Mesenchymal stem cell (in vitro differentiated cells and primary cell): ENCODE measurements at regions not wholly inside any gene's neighbourhood (a gene's known extent, or its start where the extent isn't known, plus 50 kb on each side); places are given as distances from the start of the nearest gene placed in this dataset.

Experiments
- DNase-seq: peaks from one replicate; pipeline ENCODE4 v3.0.0-alpha.2; 2013
- H2AFZ ChIP-seq: one replicate; pipeline ENCODE4 v1.6.1; 2013; ENCODE audit warnings: low read depth, mild to moderate bottlenecking, control low read depth, inconsistent platforms, low read length, moderate library complexity
- H2AK5ac ChIP-seq: 2 replicates; pipeline ENCODE4 v1.6.1; 2013; ENCODE audit warnings: low read length, moderate library complexity, mild to moderate bottlenecking, inconsistent platforms; ENCODE audit not compliant: severe bottlenecking
- H2BK120ac ChIP-seq: one replicate; pipeline ENCODE4 v1.6.1; 2013; ENCODE audit warnings: low read depth, mild to moderate bottlenecking, inconsistent platforms, low read length, moderate library complexity
- H2BK12ac ChIP-seq, 2 experiments: one replicate each; pipeline ENCODE4 v1.6.1; 2013; ENCODE audit warnings: inconsistent platforms in 2 of 2, low read length in 2 of 2, mild to moderate bottlenecking in 2 of 2, moderate library complexity in 2 of 2, control low read depth in 1 of 2
- H2BK15ac ChIP-seq: one replicate; pipeline ENCODE4 v1.6.1; 2013; ENCODE audit warnings: mild to moderate bottlenecking, low read depth, inconsistent platforms; ENCODE audit not compliant: poor library complexity, severe bottlenecking
- H2BK5ac ChIP-seq: 2 replicates; pipeline ENCODE4 v1.6.1; 2013; ENCODE audit warnings: low read depth, mild to moderate bottlenecking, low read length, control low read depth, inconsistent platforms; ENCODE audit not compliant: poor library complexity, severe bottlenecking
- H3K14ac ChIP-seq, 2 experiments: one replicate each; pipeline ENCODE4 v1.6.1; 2013; ENCODE audit warnings: inconsistent platforms in 2 of 2, low read length in 2 of 2, control low read depth in 1 of 2, mild to moderate bottlenecking in 1 of 2, moderate library complexity in 1 of 2
- H3K18ac ChIP-seq, 2 experiments: one replicate each; pipeline ENCODE4 v1.6.1; 2013; ENCODE audit warnings: inconsistent platforms in 2 of 2, low read length in 2 of 2, control low read depth in 1 of 2, low read depth in 1 of 2, mild to moderate bottlenecking in 1 of 2
- H3K23ac ChIP-seq, 2 experiments: one replicate each; pipeline ENCODE4 v1.6.1; 2013; ENCODE audit warnings: inconsistent platforms in 2 of 2, low read length in 2 of 2, mild to moderate bottlenecking in 2 of 2, moderate library complexity in 2 of 2, control low read depth in 1 of 2
- H3K27ac ChIP-seq: 2 replicates; pipeline ENCODE4 v1.5.1; 2013; ENCODE audit warnings: mild to moderate bottlenecking, moderate library complexity, low read length, control low read depth, inconsistent platforms; ENCODE audit not compliant: poor library complexity, severe bottlenecking
- H3K27me3 ChIP-seq, 2 experiments: 2 replicates each; pipeline versions ENCODE4 v1.6.1 to v1.7.0; 2013; ENCODE audit warnings: low read length in 2 of 2, mild to moderate bottlenecking in 2 of 2, moderate library complexity in 2 of 2, control low read depth in 1 of 2, inconsistent platforms in 1 of 2; ENCODE audit not compliant: control insufficient read depth in 1 of 2, insufficient read depth in 1 of 2
- H3K36me3 ChIP-seq, 2 experiments: 2 replicates each; pipeline versions ENCODE4 v1.6.1 to v1.7.0; 2013; ENCODE audit warnings: low read length in 2 of 2, control low read depth in 1 of 2, inconsistent platforms in 1 of 2, low read depth in 1 of 2, mild to moderate bottlenecking in 1 of 2; ENCODE audit not compliant: insufficient read depth in 2 of 2, control insufficient read depth in 1 of 2
- H3K4ac ChIP-seq, 2 experiments: one replicate each; pipeline ENCODE4 v1.6.1; 2013; ENCODE audit warnings: inconsistent platforms in 2 of 2, low read length in 2 of 2, mild to moderate bottlenecking in 2 of 2, moderate library complexity in 2 of 2, control low read depth in 1 of 2, low read depth in 1 of 2
- H3K4me1 ChIP-seq: 2 replicates; pipeline ENCODE4 v1.6.1; 2013; ENCODE audit warnings: low read depth, low read length, control low read depth; ENCODE audit not compliant: control insufficient read depth, insufficient read depth
- H3K4me2 ChIP-seq: 2 replicates; pipeline ENCODE4 v1.6.1; 2013; ENCODE audit warnings: low read length, mild to moderate bottlenecking, inconsistent platforms; ENCODE audit not compliant: poor library complexity, severe bottlenecking
- H3K4me3 ChIP-seq, 2 experiments: 2 replicates each; pipeline versions ENCODE4 v1.5.1 to v1.7.0; 2013; ENCODE audit warnings: low read length in 2 of 2, mild to moderate bottlenecking in 2 of 2, control low read depth in 1 of 2, low read depth in 1 of 2; ENCODE audit not compliant: insufficient read depth in 1 of 2
- H3K79me1 ChIP-seq: replicated peaks from 2 replicates; pipeline ENCODE4 v1.6.1; 2013; ENCODE audit warnings: mild to moderate bottlenecking, control low read depth, low read length, inconsistent platforms; ENCODE audit not compliant: poor library complexity, severe bottlenecking
- H3K9ac ChIP-seq: 2 replicates; pipeline ENCODE4 v1.7.0; 2013; ENCODE audit warnings: mild to moderate bottlenecking, low read length, moderate library complexity
- H3K9me3 ChIP-seq: 2 replicates; pipeline ENCODE4 v1.7.0; 2013; ENCODE audit warnings: mild to moderate bottlenecking, low read length; ENCODE audit not compliant: control insufficient read depth
- H4K8ac ChIP-seq: one replicate; pipeline ENCODE4 v1.6.1; 2013; ENCODE audit warnings: inconsistent platforms, mild to moderate bottlenecking, low read length, moderate library complexity
- H4K91ac ChIP-seq: one replicate; pipeline ENCODE4 v1.6.1; 2013; ENCODE audit warnings: mild to moderate bottlenecking, low read length, inconsistent platforms
- WGBS: methylation state at CpG from one replicate; pipeline ENCODE4 v1.1.7; 2013; ENCODE audit warnings: mixed read lengths; 5-methylcytosine and 5-hydroxymethylcytosine counted together

DNA sequence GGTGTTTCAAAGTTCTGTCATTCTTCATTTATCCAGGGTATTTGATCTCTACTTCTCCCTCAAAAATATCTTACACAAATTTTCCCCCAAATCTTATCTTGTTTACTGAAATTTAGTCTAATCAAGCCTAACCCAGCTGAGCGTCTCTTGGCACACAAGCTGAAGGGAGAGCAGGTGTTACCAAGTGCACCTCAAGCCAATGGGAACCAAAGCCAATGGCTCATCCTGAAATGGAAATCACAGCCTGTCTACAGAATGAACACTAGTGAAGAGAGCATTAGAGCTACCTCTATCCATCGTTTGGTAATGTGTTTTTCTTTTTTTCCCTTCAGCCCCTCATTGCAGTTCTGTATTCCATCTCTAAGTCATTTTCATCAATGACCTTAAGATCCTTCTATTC lies 1350.8 kb downstream of the OLFM4 start:
- no peaks in the 10 kb centered on the region for H3K79me1 ChIP-seq
- H3K23ac ChIP-seq: no peak overlapping the region
- no peaks in the 10 kb centered on the region for H3K4me1 ChIP-seq
- H2BK120ac ChIP-seq: no peak overlapping the region
- 79% methylated on average over 2 of the region's 2 CpGs for WGBS
- peaks cover 12% of the 10 kb centered on the region for H3K9me3 ChIP-seq
- H4K8ac ChIP-seq: no peak overlapping the region
- no peak overlapping the region for H3K14ac ChIP-seq
- no peak overlapping the region for H3K4me2 ChIP-seq
- H2AFZ ChIP-seq: no peak overlapping the region
- no peak overlapping the region for H2AK5ac ChIP-seq
- H2BK12ac ChIP-seq: no peak overlapping the region
- H3K27ac ChIP-seq: no peak overlapping the region
- no peak overlapping the region for H3K18ac ChIP-seq
- H3K36me3 ChIP-seq: no peaks in the 10 kb centered on the region
- no peaks in the 10 kb centered on the region for H3K27me3 ChIP-seq
- no peak overlapping the region for H4K91ac ChIP-seq
- H3K4ac ChIP-seq: no peak overlapping the region
- no peak overlapping the region for H3K4me3 ChIP-seq
- no peak overlapping the region for H2BK5ac ChIP-seq
- DNase-seq: no peak
- H2BK15ac ChIP-seq: no peak overlapping the region
- no peak overlapping the region for H3K9ac ChIP-seq

DNA sequence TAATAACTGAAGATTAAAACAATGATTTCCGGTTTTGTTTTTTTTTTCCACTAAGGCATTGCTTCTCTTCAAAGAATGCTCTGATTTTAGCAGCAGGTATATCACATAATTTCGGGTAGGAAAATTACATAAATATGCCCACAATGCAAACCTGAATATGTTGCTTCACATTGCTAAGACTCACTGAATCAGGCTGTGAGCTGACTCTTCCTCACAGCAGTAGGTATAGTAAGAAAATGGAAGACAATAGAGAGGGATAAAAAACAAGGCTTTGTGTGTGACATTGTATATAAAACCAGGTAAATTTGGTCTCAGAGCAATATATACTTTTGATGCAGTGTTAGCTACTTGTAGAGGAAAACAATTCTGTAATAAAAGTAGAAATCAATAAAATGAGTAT lies 1355.0 kb downstream of the OLFM4 start:
- Histone ChIP-seq H3K4ac (no peak overlapping the region), H3K9me3 (peaks cover 12% of the 10 kb centered on the region), H4K91ac (no peak overlapping the region), H3K4me2 (no peak overlapping the region), H2AFZ (no peak overlapping the region), H3K14ac (no peak overlapping the region), H4K8ac (no peak overlapping the region), H2AK5ac (no peak overlapping the region), H3K9ac (no peak overlapping the region), H3K4me1 (no peaks in the 10 kb centered on the region), H2BK120ac (no peak overlapping the region), H3K79me1 (no peaks in the 10 kb centered on the region), H3K27ac (no peak overlapping the region), H3K23ac (no peak overlapping the region), H3K27me3 (no peaks in the 10 kb centered on the region), H3K36me3 (no peaks in the 10 kb centered on the region), H3K4me3 (no peak overlapping the region), H2BK5ac (no peak overlapping the region), H2BK15ac (no peak overlapping the region), H2BK12ac (no peak overlapping the region), H3K18ac (no peak overlapping the region)
- 39% methylated on average over 2 of the region's 2 CpGs for WGBS
- DNase-seq: no peak

DNA sequence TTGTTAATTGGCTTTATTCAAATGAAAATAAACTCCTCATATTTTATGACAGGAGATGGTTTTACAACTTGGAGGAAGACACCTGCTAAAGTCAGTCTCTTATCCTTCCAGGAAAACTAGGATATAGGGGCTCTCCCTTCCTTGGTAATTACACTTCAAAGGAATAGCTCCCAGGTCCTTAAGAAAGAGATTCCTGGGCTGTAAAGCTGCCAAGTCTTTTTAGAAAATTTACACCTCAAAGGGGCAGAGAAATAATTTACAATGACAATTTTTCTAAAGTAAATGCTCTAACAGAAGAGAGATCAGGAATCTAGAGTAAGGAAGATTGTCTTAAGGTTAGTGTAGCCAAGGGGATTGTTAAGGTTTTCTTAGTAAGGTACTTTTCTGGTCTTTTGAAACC lies 1359.0 kb downstream of the OLFM4 start:
- no peak overlapping the region for H3K4me2 ChIP-seq
- H3K79me1 ChIP-seq: no peaks in the 10 kb centered on the region
- H2AFZ ChIP-seq: no peak overlapping the region
- H4K91ac ChIP-seq: no peak overlapping the region
- H3K4ac ChIP-seq: no peak overlapping the region
- DNase-seq: no peak
- no peak overlapping the region for H2BK5ac ChIP-seq
- H3K18ac ChIP-seq: no peak overlapping the region
- no peak overlapping the region for H3K23ac ChIP-seq
- H3K36me3 ChIP-seq: no peaks in the 10 kb centered on the region
- H3K9me3 ChIP-seq: peaks cover 14% of the 10 kb centered on the region
- no peak overlapping the region for H4K8ac ChIP-seq
- no peak overlapping the region for H3K9ac ChIP-seq
- H2BK120ac ChIP-seq: no peak overlapping the region
- H3K27me3 ChIP-seq: no peaks in the 10 kb centered on the region
- no peak overlapping the region for H2BK12ac ChIP-seq
- no peak overlapping the region for H3K4me3 ChIP-seq
- no peak overlapping the region for H2BK15ac ChIP-seq
- H3K4me1 ChIP-seq: no peaks in the 10 kb centered on the region
- no peak overlapping the region for H3K27ac ChIP-seq
- H2AK5ac ChIP-seq: no peak overlapping the region
- H3K14ac ChIP-seq: no peak overlapping the region

DNA sequence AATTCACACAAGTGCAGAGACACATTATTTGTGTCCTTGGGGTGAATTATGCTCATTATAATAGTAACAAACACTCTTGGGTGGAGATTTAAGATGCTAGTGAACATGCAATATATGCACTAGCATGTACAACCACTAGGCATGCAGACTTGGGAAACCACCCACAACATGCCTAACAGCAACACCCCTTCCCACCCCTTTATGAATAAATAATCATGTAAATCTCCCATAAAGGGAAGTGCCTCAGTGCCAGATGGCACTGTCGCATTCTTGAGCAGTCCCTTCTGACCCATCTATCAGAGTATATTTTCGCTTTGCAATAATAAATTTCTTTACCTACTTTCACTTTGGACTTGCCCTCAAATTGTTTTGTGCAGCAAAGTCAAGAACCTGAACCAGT lies 1362.2 kb downstream of the OLFM4 start:
- no peaks in the 10 kb centered on the region for H3K4me1 ChIP-seq
- no peak for DNase-seq
- H3K36me3 ChIP-seq: no peaks in the 10 kb centered on the region
- H3K27ac ChIP-seq: no peak overlapping the region
- H4K8ac ChIP-seq: no peak overlapping the region
- no peak overlapping the region for H2AK5ac ChIP-seq
- no peak overlapping the region for H2BK120ac ChIP-seq
- 93% methylated on average over 2 of the region's 2 CpGs for WGBS
- no peak overlapping the region for H4K91ac ChIP-seq
- H3K18ac ChIP-seq: no peak overlapping the region
- no peak overlapping the region for H2BK12ac ChIP-seq
- H3K4me2 ChIP-seq: no peak overlapping the region
- H2BK15ac ChIP-seq: no peak overlapping the region
- no peak overlapping the region for H3K23ac ChIP-seq
- no peaks in the 10 kb centered on the region for H3K79me1 ChIP-seq
- H3K4me3 ChIP-seq: no peak overlapping the region
- H3K4ac ChIP-seq: no peak overlapping the region
- H3K14ac ChIP-seq: no peak overlapping the region
- H2AFZ ChIP-seq: no peak overlapping the region
- H3K27me3 ChIP-seq: no peaks in the 10 kb centered on the region
- H2BK5ac ChIP-seq: no peak overlapping the region
- peaks cover 14% of the 10 kb centered on the region for H3K9me3 ChIP-seq
- H3K9ac ChIP-seq: no peak overlapping the region
